ENCODE measurements at regions not wholly inside any gene's neighbourhood (a gene's known extent, or its start where the extent isn't known, plus 50 kb on each side); places are given as distances from the start of the nearest gene placed in this dataset.

GRCh38 chr20:17866234-17867001 lies 102.2 kb downstream of the SNX5 start:
- TF ChIP-seq POLR2A (IDR thresholded peaks at IDR 0.05; ENCODE audit: low read depth, low read length): no peak
- no peak for TF ChIP-seq CTCF (conservative IDR thresholded peaks at IDR 0.05; ENCODE audit: low read depth, low read length)
- no peak for TF ChIP-seq BHLHE40 (IDR thresholded peaks at IDR 0.05; ENCODE audit: low read depth, low read length)
- no peak for TF ChIP-seq MAZ (IDR thresholded peaks at IDR 0.05; ENCODE audit: borderline replicate concordance, low read depth, low read length)
- no peak for TF ChIP-seq USF2 (IDR thresholded peaks at IDR 0.05; ENCODE audit: low read depth, low read length)
- no peak for TF ChIP-seq ELK1 (IDR thresholded peaks at IDR 0.05; ENCODE audit: borderline replicate concordance, low read depth, low read length)
- TF ChIP-seq RFX5 (IDR thresholded peaks at IDR 0.05; ENCODE audit: low read depth, low read length): no peak
- no peak for TF ChIP-seq MAFK (IDR thresholded peaks at IDR 0.05; ENCODE audit: low read depth, low read length)
- no peak for TF ChIP-seq FOS (IDR thresholded peaks at IDR 0.05; ENCODE audit: low read depth, low read length)
- TF ChIP-seq SMC3 (IDR thresholded peaks at IDR 0.05; ENCODE audit: low read depth, low read length): no peak
- no peak for TF ChIP-seq RAD21 (IDR thresholded peaks at IDR 0.05; ENCODE audit: low read length)
- no peak for TF ChIP-seq CEBPB (IDR thresholded peaks at IDR 0.05; ENCODE audit: low read depth, low read length)

Measured in IMR-90 (cell line).